ENCODE measurements at regions not wholly inside any gene's neighbourhood (a gene's known extent, or its start where the extent isn't known, plus 50 kb on each side); places are given as distances from the start of the nearest gene placed in this dataset.

GRCh38 chr6:84815896-84816735, 51.7 kb upstream of the TBX18 start:
- H3K9me3 Mint-ChIP-seq: peaks cover 9% of the 10 kb centered on the region

More at GRCh38 chr6:84815896-84816735, 51.7 kb upstream of the TBX18 start:
- Mint-ChIP-seq H3K27ac (no peak overlapping the region), H3K27me3 (no peaks in the 10 kb centered on the region), H3K4me3 (no peak overlapping the region), H3K36me3 (no peaks in the 10 kb centered on the region), H3K4me1 (no peaks in the 10 kb centered on the region)
- DNase-seq (ENCODE audit: low spot score in 2 of 2) (no peak), ATAC-seq (ENCODE audit: low read depth) (no peak)

All from memory B cell (primary cell).